HFFc6 (cell line): ENCODE measurements at regions not wholly inside any gene's neighbourhood (a gene's known extent, or its start where the extent isn't known, plus 50 kb on each side); places are given as distances from the start of the nearest gene placed in this dataset.

Source experiments
- DNase-seq: peaks from one replicate; pipeline ENCODE4 v3.0.0-alpha.2; 2018
- H3K27ac Mint-ChIP-seq: 2 replicates; pipeline ENCODE4 v1.8.0; 2020; ENCODE audit warnings: mild to moderate bottlenecking, mixed read lengths
- H3K27me3 Mint-ChIP-seq: 2 replicates; pipeline ENCODE4 v1.8.0; 2021; ENCODE audit warnings: mild to moderate bottlenecking, moderate library complexity, mixed read lengths; ENCODE audit not compliant: insufficient read depth
- H3K36me3 Mint-ChIP-seq: 2 replicates; pipeline ENCODE4 v1.8.0; 2021; ENCODE audit warnings: low read depth, mixed read lengths
- H3K4me1 Mint-ChIP-seq: 2 replicates; pipeline ENCODE4 v1.8.0; 2020; ENCODE audit warnings: low read depth, mixed read lengths
- H3K4me3 Mint-ChIP-seq: 2 replicates; pipeline ENCODE4 v1.8.0; 2020; ENCODE audit warnings: mild to moderate bottlenecking, moderate library complexity, mixed read lengths
- H3K9me3 Mint-ChIP-seq: 2 replicates; pipeline ENCODE4 v1.8.0; 2020; ENCODE audit warnings: mild to moderate bottlenecking, mixed read lengths
- TF ChIP-seq, protein P1 (sequence below): fragments of 200-600 bp; sonication (generic); IDR thresholded peaks from 2 replicates; pipeline ENCODE4 v1.5.0; 2021; ENCODE audit warnings: antibody characterized with exemption, mild to moderate bottlenecking

DNA sequence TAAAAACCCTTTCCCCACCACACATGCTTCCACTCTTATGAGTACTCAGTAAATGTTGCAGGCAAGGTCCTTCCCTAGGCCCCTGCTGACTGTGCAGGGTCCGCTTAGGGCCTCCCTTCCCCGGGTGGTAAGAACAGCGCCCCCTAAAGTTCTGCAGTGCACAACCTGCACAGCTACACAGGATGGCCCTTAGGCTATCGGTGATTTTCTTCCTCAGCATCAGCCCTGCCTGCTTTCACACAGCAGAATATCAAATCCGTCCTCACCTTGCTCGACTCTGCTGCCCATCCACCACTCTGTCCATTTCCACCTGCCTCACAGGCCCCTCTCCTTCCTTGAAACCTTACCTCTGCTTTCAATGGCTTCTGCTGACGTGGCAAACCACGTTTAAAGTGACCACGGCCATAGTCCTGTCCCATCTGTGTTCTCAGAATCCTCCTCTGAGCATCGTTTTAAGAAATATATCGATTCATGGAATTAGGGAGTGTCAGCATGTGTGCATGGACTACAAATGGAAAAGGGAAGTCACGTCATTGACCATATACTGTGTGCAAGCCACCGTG lies 51.4 kb upstream of the TMEM132E start:
- Mint-ChIP-seq H3K4me3 (no peak overlapping the region), H3K27ac (no peak overlapping the region), H3K9me3 (no peaks in the 10 kb centered on the region), H3K36me3 (no peaks in the 10 kb centered on the region), H3K27me3 (peaks cover 5% of the 10 kb centered on the region), H3K4me1 (no peaks in the 10 kb centered on the region)
- TF ChIP-seq, protein P1, sequence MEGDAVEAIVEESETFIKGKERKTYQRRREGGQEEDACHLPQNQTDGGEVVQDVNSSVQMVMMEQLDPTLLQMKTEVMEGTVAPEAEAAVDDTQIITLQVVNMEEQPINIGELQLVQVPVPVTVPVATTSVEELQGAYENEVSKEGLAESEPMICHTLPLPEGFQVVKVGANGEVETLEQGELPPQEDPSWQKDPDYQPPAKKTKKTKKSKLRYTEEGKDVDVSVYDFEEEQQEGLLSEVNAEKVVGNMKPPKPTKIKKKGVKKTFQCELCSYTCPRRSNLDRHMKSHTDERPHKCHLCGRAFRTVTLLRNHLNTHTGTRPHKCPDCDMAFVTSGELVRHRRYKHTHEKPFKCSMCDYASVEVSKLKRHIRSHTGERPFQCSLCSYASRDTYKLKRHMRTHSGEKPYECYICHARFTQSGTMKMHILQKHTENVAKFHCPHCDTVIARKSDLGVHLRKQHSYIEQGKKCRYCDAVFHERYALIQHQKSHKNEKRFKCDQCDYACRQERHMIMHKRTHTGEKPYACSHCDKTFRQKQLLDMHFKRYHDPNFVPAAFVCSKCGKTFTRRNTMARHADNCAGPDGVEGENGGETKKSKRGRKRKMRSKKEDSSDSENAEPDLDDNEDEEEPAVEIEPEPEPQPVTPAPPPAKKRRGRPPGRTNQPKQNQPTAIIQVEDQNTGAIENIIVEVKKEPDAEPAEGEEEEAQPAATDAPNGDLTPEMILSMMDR: peak; percentile 36; the same call in 1 of the 2 replicates
- no peak for DNase-seq

DNA sequence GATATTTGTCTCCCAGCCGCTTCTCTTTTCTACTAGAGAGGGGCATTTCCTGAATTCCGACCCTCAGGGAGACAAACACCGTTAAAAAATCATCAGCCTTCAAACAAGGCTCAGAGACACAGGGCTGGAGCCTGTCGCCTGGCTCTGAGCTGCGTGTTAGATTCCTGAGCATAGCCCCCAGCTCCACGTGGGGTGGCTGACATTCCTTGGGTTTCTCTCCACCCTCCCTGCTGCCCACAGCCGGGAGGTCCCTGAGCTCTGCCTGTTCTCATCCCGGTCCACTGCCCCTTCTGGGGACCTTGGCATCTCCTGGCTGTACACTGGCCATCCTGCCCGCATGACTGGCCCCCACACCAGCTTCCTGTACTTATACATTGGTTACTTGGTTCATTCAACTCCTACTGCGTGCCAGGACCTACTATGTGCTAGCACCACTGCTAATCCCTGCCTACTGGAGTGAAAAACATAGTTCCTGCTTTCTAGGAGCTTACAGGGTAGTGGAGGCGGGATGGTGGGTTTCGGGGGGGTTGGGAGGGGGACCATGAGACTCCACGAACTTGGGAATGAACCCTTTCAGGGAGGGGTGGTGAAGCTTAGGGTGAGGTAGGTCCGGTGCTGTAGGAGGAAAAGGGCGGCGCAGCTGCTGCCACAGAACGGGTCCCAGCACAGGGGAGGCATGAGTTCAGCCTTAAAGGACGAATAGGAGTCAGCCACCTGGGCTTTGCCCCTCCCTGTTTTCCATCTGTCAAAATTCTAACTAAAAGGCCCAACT lies 52.1 kb upstream of the TMEM132E start:
- DNase-seq: no peak
- Mint-ChIP-seq H3K4me1 (no peaks in the 10 kb centered on the region), H3K9me3 (no peaks in the 10 kb centered on the region), H3K4me3 (no peak overlapping the region), H3K36me3 (no peaks in the 10 kb centered on the region), H3K27me3 (peaks cover 5% of the 10 kb centered on the region), H3K27ac (no peak overlapping the region)
- TF ChIP-seq, protein P1: no peak

DNA sequence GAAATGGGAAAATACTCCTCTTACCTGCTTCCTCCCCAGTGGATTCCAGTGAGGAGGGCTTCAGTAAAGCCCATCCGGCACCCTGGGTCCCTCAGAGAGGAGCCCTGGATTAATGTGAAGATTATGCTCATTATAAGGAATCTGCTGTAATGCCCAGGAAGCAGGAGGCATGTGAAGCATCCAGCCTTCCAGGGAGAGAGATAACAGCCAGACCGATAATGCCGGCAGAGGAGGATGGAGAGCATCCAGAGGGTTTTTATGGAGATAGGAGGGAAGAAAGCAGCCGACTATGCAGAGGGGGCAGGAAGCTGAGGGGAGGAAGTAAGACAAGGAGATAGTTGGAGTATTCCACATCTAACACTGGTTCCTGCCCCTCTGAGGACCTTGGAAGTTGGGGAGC lies 53.7 kb upstream of the TMEM132E start:
- peaks cover 5% of the 10 kb centered on the region for H3K27me3 Mint-ChIP-seq
- no peaks in the 10 kb centered on the region for H3K4me1 Mint-ChIP-seq
- no peaks in the 10 kb centered on the region for H3K9me3 Mint-ChIP-seq
- no peak overlapping the region for H3K4me3 Mint-ChIP-seq
- H3K36me3 Mint-ChIP-seq: no peaks in the 10 kb centered on the region
- no peak overlapping the region for H3K27ac Mint-ChIP-seq
- TF ChIP-seq, protein P1: no peak
- no peak for DNase-seq

DNA sequence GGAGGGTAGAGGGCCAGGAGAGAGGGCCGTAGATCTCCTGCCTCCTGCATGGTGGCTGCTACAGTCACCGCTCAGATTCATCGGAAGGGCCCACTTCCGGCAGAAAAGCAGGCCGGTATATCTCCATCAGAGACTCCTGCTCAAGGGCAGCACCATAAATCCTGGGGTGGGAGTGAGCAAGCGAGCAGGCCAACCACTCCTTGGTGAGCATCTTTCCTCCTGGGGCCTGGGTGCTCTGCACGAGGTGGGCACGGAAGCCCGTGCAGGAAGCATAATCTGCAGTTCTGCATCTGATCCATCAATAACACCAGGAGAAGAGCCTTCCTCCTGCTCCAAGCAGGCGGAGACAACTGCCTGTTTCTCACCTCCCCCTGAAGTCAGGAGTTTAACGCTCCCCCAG lies 57.4 kb upstream of the TMEM132E start:
- TF ChIP-seq, protein P1: no peak
- Mint-ChIP-seq H3K4me3 (no peak overlapping the region), H3K27ac (no peak overlapping the region), H3K27me3 (peaks cover 6% of the 10 kb centered on the region), H3K9me3 (no peaks in the 10 kb centered on the region), H3K36me3 (no peaks in the 10 kb centered on the region), H3K4me1 (no peaks in the 10 kb centered on the region)
- DNase-seq: no peak

DNA sequence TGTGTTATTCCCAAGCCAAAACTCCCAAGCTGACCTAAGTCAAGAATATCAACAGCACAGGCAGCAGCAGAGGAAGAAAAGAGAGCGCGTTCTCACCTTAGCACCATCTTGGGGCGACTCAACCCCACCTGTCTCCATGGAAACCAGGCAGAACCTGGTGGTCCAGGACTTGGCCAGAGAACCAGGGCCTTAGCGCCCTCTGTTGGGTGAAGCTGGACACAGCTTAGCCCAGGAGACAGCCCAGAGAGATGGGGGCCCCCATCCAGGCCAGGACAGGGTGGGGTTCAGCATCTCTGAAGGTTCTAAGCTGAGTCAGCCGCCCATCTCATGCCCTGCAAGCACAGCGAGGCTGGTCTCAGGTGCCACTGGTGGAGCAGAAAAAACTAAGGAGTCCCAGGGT lies 60.1 kb upstream of the TMEM132E start:
- no peaks in the 10 kb centered on the region for H3K4me1 Mint-ChIP-seq
- TF ChIP-seq, protein P1: peak; percentile 65
- no peak overlapping the region for H3K27ac Mint-ChIP-seq
- H3K9me3 Mint-ChIP-seq: no peaks in the 10 kb centered on the region
- no peak for DNase-seq
- no peak overlapping the region for H3K4me3 Mint-ChIP-seq
- no peaks in the 10 kb centered on the region for H3K36me3 Mint-ChIP-seq
- H3K27me3 Mint-ChIP-seq: peaks cover 9% of the 10 kb centered on the region
